H1 (cell line): ENCODE measurements at regions not wholly inside any gene's neighbourhood (a gene's known extent, or its start where the extent isn't known, plus 50 kb on each side); places are given as distances from the start of the nearest gene placed in this dataset.

Experiments
- CTCF ChIA-PET: fragments of 300-600 bp; sonication (Branson Sonifier 250); formaldehyde crosslinking; loops from one replicate; lab custom pipeline; 2021; ENCODE audit not compliant: partially characterized antibody; lab: Charles Lee
- POLR2A ChIA-PET: fragments of 300-600 bp; sonication (Branson Sonifier 250); formaldehyde crosslinking; loops from one replicate; lab custom pipeline; 2021; ENCODE audit warnings: inconsistent platforms; ENCODE audit not compliant: partially characterized antibody; lab: Charles Lee
- DNase-seq, 2 experiments: peaks; one replicate each; pipeline versions ENCODE4 v3.0.0 to v3.0.0-alpha.2; 2010 to 2022; ENCODE audit warnings: low spot score in 2 of 2, low read depth in 1 of 2, mixed read lengths in 1 of 2
- FAIRE-seq: peaks from 2 replicates; lab custom pipeline; 2011; peaks lifted over from hg19 to GRCh38; lab: Jason Lieb, UNC
- H2AFZ ChIP-seq: 2 replicates; pipeline ENCODE4 v1.8.1; 2012; ENCODE audit warnings: low read length, inconsistent platforms
- H2AK5ac ChIP-seq: 2 replicates; pipeline ENCODE4 v1.6.1; 2013; ENCODE audit warnings: low read depth, low read length
- H2BK120ac ChIP-seq: replicated peaks from 2 replicates; pipeline ENCODE3; 2013; ENCODE audit warnings: low read depth, low read length, inconsistent platforms
- H2BK12ac ChIP-seq: 2 replicates; pipeline ENCODE4 v1.6.1; 2013; ENCODE audit warnings: low read depth, low read length
- H2BK15ac ChIP-seq: 2 replicates; pipeline ENCODE4 v1.6.1; 2013; ENCODE audit warnings: low read length
- H2BK20ac ChIP-seq: 2 replicates; pipeline ENCODE4 v1.6.1; 2013; ENCODE audit warnings: low read length
- H2BK5ac ChIP-seq: 2 replicates; pipeline ENCODE4 v1.6.1; 2013; ENCODE audit warnings: low read depth, low read length
- H3K14ac ChIP-seq: 2 replicates; pipeline ENCODE4 v1.6.1; 2013; ENCODE audit warnings: inconsistent platforms; ENCODE audit not compliant: insufficient read length
- H3K18ac ChIP-seq: 2 replicates; pipeline ENCODE4 v1.6.1; 2013; ENCODE audit warnings: low read length; ENCODE audit errors: extremely low read depth
- H3K23ac ChIP-seq: 2 replicates; pipeline ENCODE4 v1.6.1; 2013; ENCODE audit warnings: inconsistent platforms; ENCODE audit not compliant: insufficient read length
- H3K23me2 ChIP-seq: 2 replicates; pipeline ENCODE4 v1.6.1; 2013; ENCODE audit warnings: low read depth, low read length
- H3K27ac ChIP-seq: 2 replicates; pipeline ENCODE4 v1.6.1; 2011; ENCODE audit warnings: low read depth, low read length, inconsistent platforms
- H3K27me3 ChIP-seq, 4 experiments: replicated peaks in 1 of 4; 1 replicate in 1 of 4; 2 replicates in 3 of 4; pipeline versions ENCODE4 v1.6.1 to v1.8.1; 2011 to 2013; ENCODE audit warnings: low read length in 3 of 4, mild to moderate bottlenecking in 3 of 4, inconsistent platforms in 2 of 4, mixed read lengths in 2 of 4, moderate library complexity in 1 of 4; ENCODE audit not compliant: control insufficient read depth in 3 of 4, insufficient read depth in 3 of 4; ENCODE audit errors: extremely low read depth in 1 of 4
- H3K36me3 ChIP-seq, 4 experiments: 2 replicates each; pipeline versions ENCODE4 v1.6.1 to v1.8.1; 2011 to 2013; ENCODE audit warnings: mild to moderate bottlenecking in 4 of 4, low read length in 3 of 4, moderate library complexity in 2 of 4, control low read depth in 1 of 4, inconsistent platforms in 1 of 4; ENCODE audit not compliant: insufficient read depth in 4 of 4, control insufficient read depth in 2 of 4
- H3K4ac ChIP-seq: replicated peaks from 2 replicates; pipeline ENCODE3; 2013; ENCODE audit warnings: low read length, low read depth, mixed read lengths, inconsistent platforms; ENCODE audit not compliant: insufficient read length
- H3K4me1 ChIP-seq, 4 experiments: replicated peaks in 1 of 4; 1 replicate in 1 of 4; 2 replicates in 3 of 4; pipeline versions ENCODE4 v1.6.1 to v1.8.1; 2011 to 2013; ENCODE audit warnings: low read length in 3 of 4, inconsistent platforms in 2 of 4, mixed read lengths in 1 of 4; ENCODE audit not compliant: insufficient read depth in 4 of 4, control insufficient read depth in 3 of 4
- H3K4me2 ChIP-seq, 2 experiments: 2 replicates each; pipeline versions ENCODE4 v1.6.1 to v1.8.1; 2011 to 2013; ENCODE audit warnings: low read depth in 2 of 2, low read length in 2 of 2, control low read depth in 1 of 2, inconsistent platforms in 1 of 2, mild to moderate bottlenecking in 1 of 2; ENCODE audit not compliant: insufficient read depth in 1 of 2
- H3K4me3 ChIP-seq, 4 experiments: fragments of 200-600, 300-600 bp in 1 of 4; sonication (generic), shearing (Covaris generic), sonication (Bioruptor Twin) in 1 of 4; 2 replicates each; pipeline versions ENCODE4 v1.5.1 to v1.8.1; 2011 to 2016; ENCODE audit warnings: low read length in 4 of 4, low read depth in 3 of 4, control low read depth in 2 of 4, inconsistent platforms in 2 of 4, mild to moderate bottlenecking in 2 of 4, mixed read lengths in 1 of 4, moderate library complexity in 1 of 4; ENCODE audit not compliant: insufficient read depth in 2 of 4; ENCODE audit errors: extremely low read depth in 1 of 4
- H3K56ac ChIP-seq: replicated peaks from 2 replicates; pipeline ENCODE3; 2013; ENCODE audit warnings: low read depth, mild to moderate bottlenecking, mixed read lengths, low read length, inconsistent platforms; ENCODE audit not compliant: insufficient read length
- H3K79me1 ChIP-seq: 2 replicates; pipeline ENCODE4 v1.6.1; 2013; ENCODE audit warnings: low read depth, low read length, control low read depth
- H3K79me2 ChIP-seq, 2 experiments: 2 replicates each; pipeline versions ENCODE4 v1.6.1 to v1.8.1; 2012 to 2013; ENCODE audit warnings: low read length in 2 of 2, mild to moderate bottlenecking in 2 of 2, inconsistent platforms in 1 of 2; ENCODE audit not compliant: insufficient read depth in 2 of 2, control insufficient read depth in 1 of 2
- H3K9ac ChIP-seq, 4 experiments: replicated peaks in 1 of 4; 1 replicate in 1 of 4; 2 replicates in 3 of 4; pipeline versions ENCODE4 v1.6.1 to v1.8.1; 2011 to 2013; ENCODE audit warnings: low read depth in 3 of 4, low read length in 3 of 4, control low read depth in 2 of 4, mild to moderate bottlenecking in 2 of 4, moderate library complexity in 2 of 4, inconsistent platforms in 1 of 4; ENCODE audit errors: extremely low read depth in 1 of 4
- H3K9me3 ChIP-seq, 2 experiments: 2 replicates each; pipeline versions ENCODE4 v1.6.1 to v1.8.1; 2012 to 2013; ENCODE audit warnings: mild to moderate bottlenecking in 2 of 2, moderate library complexity in 2 of 2, control low read depth in 1 of 2, inconsistent platforms in 1 of 2, low read depth in 1 of 2, low read length in 1 of 2, mixed read lengths in 1 of 2; ENCODE audit not compliant: insufficient read depth in 2 of 2
- H4K20me1 ChIP-seq, 2 experiments: replicated peaks in 1 of 2; 2 replicates each; pipeline versions ENCODE3 to v1.8.1; 2011 to 2013; ENCODE audit warnings: inconsistent platforms in 2 of 2, low read length in 2 of 2, mild to moderate bottlenecking in 1 of 2; ENCODE audit not compliant: insufficient read depth in 2 of 2, control insufficient read depth in 1 of 2
- H4K5ac ChIP-seq: 2 replicates; pipeline ENCODE4 v1.6.1; 2013; ENCODE audit warnings: low read length, low read depth, mixed read lengths, inconsistent platforms; ENCODE audit not compliant: insufficient read length
- H4K8ac ChIP-seq: 2 replicates; pipeline ENCODE4 v1.8.0; 2013; ENCODE audit warnings: mild to moderate bottlenecking, moderate library complexity, low read length, inconsistent platforms; ENCODE audit not compliant: insufficient read depth; ENCODE audit errors: extremely low read depth
- H4K91ac ChIP-seq: replicated peaks from 2 replicates; pipeline ENCODE3; 2013; ENCODE audit warnings: low read length, mixed read lengths, inconsistent platforms; ENCODE audit not compliant: insufficient read length
- EP300 ChIP-seq, 2 experiments: IDR thresholded peaks; 1 replicate in 1 of 2; 2 replicates in 1 of 2; pipeline ENCODE4 v1.6.1; 2011 to 2012; ENCODE audit warnings: low read depth in 2 of 2, low read length in 2 of 2, mild to moderate bottlenecking in 2 of 2, borderline replicate concordance in 1 of 2, inconsistent platforms in 1 of 2, moderate library complexity in 1 of 2
- GABPA ChIP-seq: IDR thresholded peaks from 2 replicates; pipeline ENCODE4 v1.6.1; 2011; ENCODE audit warnings: mild to moderate bottlenecking, low read length, moderate library complexity, borderline replicate concordance; ENCODE audit not compliant: insufficient read depth
- JUN ChIP-seq: IDR thresholded peaks from 2 replicates; pipeline ENCODE4 v1.6.1; 2011; ENCODE audit warnings: low read depth, mild to moderate bottlenecking, improper control_type of control experiment, low read length
- RAD21 ChIP-seq, 2 experiments: IDR thresholded peaks in 1 of 2; conservative IDR thresholded peaks in 1 of 2; 2 replicates each; pipeline ENCODE4 v1.6.1; 2011; ENCODE audit warnings: low read depth in 2 of 2, low read length in 2 of 2, improper control_type of control experiment in 1 of 2, inconsistent platforms in 1 of 2, mild to moderate bottlenecking in 1 of 2, moderate library complexity in 1 of 2
- TBP ChIP-seq: IDR thresholded peaks from 2 replicates; pipeline ENCODE4 v1.6.1; 2011; ENCODE audit warnings: low read depth, low read length, improper control_type of control experiment
- WGBS, 2 experiments: shearing (Covaris generic) in 1 of 2; methylation state at CpG; one replicate each; pipeline versions ENCODE4 v1.1.6 to v1.1.7; 2013 to 2015; ENCODE audit warnings: low lambda C conversion rate in 2 of 2, mixed read lengths in 2 of 2, inconsistent platforms in 1 of 2, low coverage in 1 of 2, missing lambda C conversion rate in 1 of 2; ENCODE audit not compliant: insufficient replicate concordance in 2 of 2, insufficient coverage in 1 of 2, insufficient read length in 1 of 2; ENCODE audit errors: extremely low coverage in 1 of 2, missing lambda C conversion rate in 1 of 2; 5-methylcytosine and 5-hydroxymethylcytosine counted together
- TF ChIP-seq, protein P1 (sequence below): IDR thresholded peaks from 2 replicates; pipeline ENCODE4 v1.6.1; 2012; ENCODE audit warnings: low read length, inconsistent platforms
- TF ChIP-seq, protein P2 (sequence below), 3 experiments: IDR thresholded peaks; 1 replicate in 2 of 3; 2 replicates in 1 of 3; pipeline versions ENCODE4 v1.5.1 to v1.6.1; 2011; ENCODE audit warnings: low read length in 3 of 3, mild to moderate bottlenecking in 3 of 3, inconsistent platforms in 2 of 3, low read depth in 1 of 3, moderate library complexity in 1 of 3; ENCODE audit not compliant: insufficient read depth in 1 of 3; ENCODE audit errors: control extremely low read depth in 1 of 3

DNA sequence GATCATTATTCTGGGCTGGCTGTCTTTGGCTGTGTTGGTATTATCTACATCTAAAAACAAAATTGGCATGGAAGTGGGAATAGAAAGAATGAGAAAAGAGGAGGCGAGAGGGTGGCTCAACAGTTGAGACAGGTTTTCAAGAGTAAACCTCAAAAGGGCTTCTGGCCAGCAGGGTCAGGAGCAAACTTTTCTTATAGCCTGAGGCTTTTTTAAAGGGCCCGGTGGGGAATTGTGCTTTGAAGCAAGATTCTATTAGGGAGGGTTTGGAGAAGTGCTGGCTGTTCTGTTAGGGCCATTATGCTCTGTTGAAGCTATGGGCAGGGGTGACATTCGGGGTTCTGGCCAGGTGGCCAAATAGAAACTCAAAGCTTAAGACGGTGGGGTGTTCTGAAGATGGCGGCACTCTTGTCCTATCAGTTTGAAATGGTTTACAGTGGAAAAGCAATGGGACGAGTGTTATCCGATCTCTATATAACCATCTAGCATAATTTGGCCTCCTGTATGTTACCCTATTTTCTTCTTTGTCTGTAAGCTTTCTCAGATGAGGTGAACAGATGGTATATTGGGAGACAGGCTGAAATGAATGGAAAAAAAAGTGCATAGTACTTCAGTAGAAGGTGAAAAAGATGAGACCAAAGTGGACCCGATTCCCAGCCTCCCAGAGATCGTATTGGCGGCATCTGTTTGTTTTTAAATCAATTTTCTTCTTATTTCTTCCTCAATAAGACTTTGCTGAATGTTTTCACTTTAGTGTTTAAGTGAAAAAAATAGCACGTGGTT lies 132.1 kb upstream of the CNR1 start:
- no peak for FAIRE-seq
- H3K27ac ChIP-seq, result no peak overlapping the region
- H4K91ac ChIP-seq, result no peak overlapping the region
- H3K27me3 ChIP-seq, result no peaks in the 10 kb centered on the region
- POLR2A ChIA-PET, result no interaction called here
- no peak overlapping the region for H2BK15ac ChIP-seq
- H3K9me3 ChIP-seq, result no peaks in the 10 kb centered on the region
- no peak overlapping the region for H3K4me3 ChIP-seq
- no peaks in the 10 kb centered on the region for H3K36me3 ChIP-seq
- H3K9ac ChIP-seq, result no peak overlapping the region
- no peaks in the 10 kb centered on the region for H3K79me1 ChIP-seq
- no peak overlapping the region for H3K56ac ChIP-seq
- no peak overlapping the region for H4K5ac ChIP-seq
- H3K23me2 ChIP-seq, result no peaks in the 10 kb centered on the region
- H2AFZ ChIP-seq, result no peak overlapping the region
- H3K4ac ChIP-seq, result no peak overlapping the region
- H3K4me1 ChIP-seq, result 0 out of 7 replicates have a peak, but pooled peaks cover 0 to 2% (median 0%) of the 10 kb centered on the region in 4 experiments
- no peak for DNase-seq
- CTCF ChIA-PET, result interaction anchor here (0.6 to 0.9 kb wide), 2 partner anchors 86 kb away, joined by 3 to 5 read pairs; no protein-coding TSS in a partner anchor
- H3K4me2 ChIP-seq, result no peak overlapping the region
- no peak overlapping the region for H2BK5ac ChIP-seq
- H3K23ac ChIP-seq, result no peak overlapping the region
- no peak overlapping the region for H2BK120ac ChIP-seq
- H3K79me2 ChIP-seq, result no peaks in the 10 kb centered on the region
- no peak overlapping the region for H2BK20ac ChIP-seq
- H4K8ac ChIP-seq, result no peak overlapping the region
- H2BK12ac ChIP-seq, result no peak overlapping the region
- no peak overlapping the region for H3K18ac ChIP-seq
- no peak overlapping the region for H3K14ac ChIP-seq
- no peaks in the 10 kb centered on the region for H4K20me1 ChIP-seq
- no peak overlapping the region for H2AK5ac ChIP-seq
- WGBS, 2 experiments, result 80% methylated on average over 11 of the region's 11 CpGs; no CpG with 5 or more reads in 1 of the 2 experiments
- TF ChIP-seq, protein P1, sequence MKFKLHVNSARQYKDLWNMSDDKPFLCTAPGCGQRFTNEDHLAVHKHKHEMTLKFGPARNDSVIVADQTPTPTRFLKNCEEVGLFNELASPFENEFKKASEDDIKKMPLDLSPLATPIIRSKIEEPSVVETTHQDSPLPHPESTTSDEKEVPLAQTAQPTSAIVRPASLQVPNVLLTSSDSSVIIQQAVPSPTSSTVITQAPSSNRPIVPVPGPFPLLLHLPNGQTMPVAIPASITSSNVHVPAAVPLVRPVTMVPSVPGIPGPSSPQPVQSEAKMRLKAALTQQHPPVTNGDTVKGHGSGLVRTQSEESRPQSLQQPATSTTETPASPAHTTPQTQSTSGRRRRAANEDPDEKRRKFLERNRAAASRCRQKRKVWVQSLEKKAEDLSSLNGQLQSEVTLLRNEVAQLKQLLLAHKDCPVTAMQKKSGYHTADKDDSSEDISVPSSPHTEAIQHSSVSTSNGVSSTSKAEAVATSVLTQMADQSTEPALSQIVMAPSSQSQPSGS, result no peak
- TF ChIP-seq EP300 (IDR thresholded peaks at IDR 0.05; ENCODE audit: borderline replicate concordance in 1 of 2, low read depth in 2 of 2, low read length in 2 of 2) (no peak), TBP (no peak), JUN (no peak), GABPA (no peak), RAD21 (IDR thresholded peaks at IDR 0.05 in 1 of 2, conservative IDR thresholded peaks at IDR 0.05 in 1 of 2; ENCODE audit: low read depth in 2 of 2, low read length in 2 of 2) (no peak)
- TF ChIP-seq, protein P2, sequence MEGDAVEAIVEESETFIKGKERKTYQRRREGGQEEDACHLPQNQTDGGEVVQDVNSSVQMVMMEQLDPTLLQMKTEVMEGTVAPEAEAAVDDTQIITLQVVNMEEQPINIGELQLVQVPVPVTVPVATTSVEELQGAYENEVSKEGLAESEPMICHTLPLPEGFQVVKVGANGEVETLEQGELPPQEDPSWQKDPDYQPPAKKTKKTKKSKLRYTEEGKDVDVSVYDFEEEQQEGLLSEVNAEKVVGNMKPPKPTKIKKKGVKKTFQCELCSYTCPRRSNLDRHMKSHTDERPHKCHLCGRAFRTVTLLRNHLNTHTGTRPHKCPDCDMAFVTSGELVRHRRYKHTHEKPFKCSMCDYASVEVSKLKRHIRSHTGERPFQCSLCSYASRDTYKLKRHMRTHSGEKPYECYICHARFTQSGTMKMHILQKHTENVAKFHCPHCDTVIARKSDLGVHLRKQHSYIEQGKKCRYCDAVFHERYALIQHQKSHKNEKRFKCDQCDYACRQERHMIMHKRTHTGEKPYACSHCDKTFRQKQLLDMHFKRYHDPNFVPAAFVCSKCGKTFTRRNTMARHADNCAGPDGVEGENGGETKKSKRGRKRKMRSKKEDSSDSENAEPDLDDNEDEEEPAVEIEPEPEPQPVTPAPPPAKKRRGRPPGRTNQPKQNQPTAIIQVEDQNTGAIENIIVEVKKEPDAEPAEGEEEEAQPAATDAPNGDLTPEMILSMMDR (IDR thresholded peaks at IDR 0.05; ENCODE audit: control extremely low read depth in 1 of 3, insufficient read depth in 1 of 3, low read depth in 1 of 3, low read length in 3 of 3), result no peak
